ENCODE measurements at regions not wholly inside any gene's neighbourhood (a gene's known extent, or its start where the extent isn't known, plus 50 kb on each side); places are given as distances from the start of the nearest gene placed in this dataset.

DNA sequence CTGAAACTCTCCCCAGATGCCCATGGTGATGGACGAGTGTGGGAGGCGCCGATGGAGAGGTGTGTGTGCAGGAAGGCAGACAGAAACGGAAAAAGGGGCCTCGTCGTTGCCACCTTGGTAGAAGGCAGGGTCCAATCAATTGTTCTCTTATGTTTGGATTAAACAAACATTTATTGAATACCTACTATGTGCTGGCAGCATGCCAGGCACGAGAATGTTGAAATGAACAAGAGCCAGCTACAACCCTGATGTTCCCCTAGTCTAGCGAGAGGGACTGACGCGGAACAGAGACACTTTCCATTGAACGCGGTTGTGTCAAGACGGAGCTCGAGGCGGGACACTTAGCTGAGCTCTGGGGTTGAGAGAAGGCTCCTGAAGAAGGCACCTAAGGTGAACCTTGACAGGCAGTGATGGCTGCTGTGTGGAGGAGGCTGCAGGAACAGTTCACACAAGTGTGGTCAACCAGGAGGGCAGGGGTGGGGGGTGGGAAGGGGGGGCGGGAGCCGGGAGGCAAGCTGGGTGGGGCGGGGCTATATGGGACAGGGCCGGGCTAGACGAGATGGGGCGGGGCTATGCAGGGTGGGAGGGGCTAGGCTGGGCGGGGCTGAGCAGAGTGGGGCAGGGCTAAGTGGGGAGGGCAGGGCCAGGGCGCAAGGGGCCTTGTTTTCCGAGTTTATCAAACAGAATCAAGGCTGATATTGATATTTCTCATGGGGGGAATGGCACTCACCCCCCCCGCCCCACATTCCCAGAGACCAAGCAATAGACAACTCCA is 181.0 kb downstream of the GATA3 start:
- no peak for TF ChIP-seq EZH2phosphoT487 (IDR thresholded peaks at IDR 0.05; ENCODE audit: borderline replicate concordance)
- no peak for TF ChIP-seq SRF (IDR thresholded peaks at IDR 0.05; ENCODE audit: low read depth)
- TF ChIP-seq ZFX (IDR thresholded peaks at IDR 0.05): no peak
- TF ChIP-seq TCF7L2 (IDR thresholded peaks at IDR 0.05; ENCODE audit: borderline replicate concordance, extremely low read depth, insufficient read depth, insufficient read length): no peak
- TF ChIP-seq, protein P1, sequence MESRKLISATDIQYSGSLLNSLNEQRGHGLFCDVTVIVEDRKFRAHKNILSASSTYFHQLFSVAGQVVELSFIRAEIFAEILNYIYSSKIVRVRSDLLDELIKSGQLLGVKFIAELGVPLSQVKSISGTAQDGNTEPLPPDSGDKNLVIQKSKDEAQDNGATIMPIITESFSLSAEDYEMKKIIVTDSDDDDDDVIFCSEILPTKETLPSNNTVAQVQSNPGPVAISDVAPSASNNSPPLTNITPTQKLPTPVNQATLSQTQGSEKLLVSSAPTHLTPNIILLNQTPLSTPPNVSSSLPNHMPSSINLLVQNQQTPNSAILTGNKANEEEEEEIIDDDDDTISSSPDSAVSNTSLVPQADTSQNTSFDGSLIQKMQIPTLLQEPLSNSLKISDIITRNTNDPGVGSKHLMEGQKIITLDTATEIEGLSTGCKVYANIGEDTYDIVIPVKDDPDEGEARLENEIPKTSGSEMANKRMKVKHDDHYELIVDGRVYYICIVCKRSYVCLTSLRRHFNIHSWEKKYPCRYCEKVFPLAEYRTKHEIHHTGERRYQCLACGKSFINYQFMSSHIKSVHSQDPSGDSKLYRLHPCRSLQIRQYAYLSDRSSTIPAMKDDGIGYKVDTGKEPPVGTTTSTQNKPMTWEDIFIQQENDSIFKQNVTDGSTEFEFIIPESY (IDR thresholded peaks at IDR 0.05; ENCODE audit: extremely low read depth, insufficient replicate concordance, low read length): no peak
- no peak for TF ChIP-seq EZH2 (IDR thresholded peaks at IDR 0.05)
- TF ChIP-seq CEBPB (IDR thresholded peaks at IDR 0.05; ENCODE audit: low read depth): no peak
- TF ChIP-seq EGR1 (IDR thresholded peaks at IDR 0.05; ENCODE audit: low read depth): no peak
- no peak for TF ChIP-seq FOSL1 (IDR thresholded peaks at IDR 0.05; ENCODE audit: low read depth)
- no peak for TF ChIP-seq CBX3 (IDR thresholded peaks at IDR 0.05; ENCODE audit: low read depth)
- TF ChIP-seq SIN3A (IDR thresholded peaks at IDR 0.05; ENCODE audit: low read depth): no peak
- no peak for TF ChIP-seq JUND (IDR thresholded peaks at IDR 0.05)
- no peak for TF ChIP-seq POLR2A (IDR thresholded peaks at IDR 0.05; ENCODE audit: borderline replicate concordance, extremely low read depth, insufficient read depth, insufficient read length)
- Histone ChIP-seq H3K27ac (ENCODE audit: low read depth, low read length) (no peak overlapping the region), H4K20me1 (ENCODE audit: insufficient read depth) (no peaks in the 10 kb centered on the region), H3K4me1 (ENCODE audit: control insufficient read depth in 1 of 2, insufficient read depth in 2 of 2, low read length in 2 of 2) (no peaks in the 10 kb centered on the region), H3K9me2 (ENCODE audit: insufficient read depth) (no peaks in the 10 kb centered on the region), H3K36me3 (ENCODE audit: control insufficient read depth in 1 of 2, insufficient read depth in 2 of 2, low read length in 2 of 2) (no peaks in the 10 kb centered on the region), H3K4me2 (ENCODE audit: low read length) (no peak overlapping the region), H3K9ac (ENCODE audit: low read length) (no peak overlapping the region), H3K9me3 (ENCODE audit: control insufficient read depth in 1 of 2, insufficient read depth in 1 of 2, low read depth in 1 of 2, low read length in 2 of 2) (no peaks in the 10 kb centered on the region), H3K27me3 (ENCODE audit: insufficient read depth, low read length) (peaks cover 23% of the 10 kb centered on the region), H3K79me2 (ENCODE audit: insufficient read depth, low read length) (no peaks in the 10 kb centered on the region), H3K4me3 (replicated peaks in 1 of 2; ENCODE audit: low read depth in 1 of 2, low read length in 2 of 2) (no peak overlapping the region), H2AFZ (ENCODE audit: low read depth, low read length, poor library complexity, severe bottlenecking) (no peak overlapping the region)
- no TSS peak for BruUV-seq (replicated peaks)
- ChIA-PET RAD21 (ENCODE audit: low non-redundant PET in 1 of 2, low total read pairs in 2 of 2, uncharacterized antibody in 2 of 2, unreplicated experiment in 2 of 2) (no interaction called here), POLR2A (no interaction called here), CTCF (no interaction called here)
- intact Hi-C loops (cut with micrococcal nuclease): loop anchor here (5.0 kb wide), 1 partner anchor 33 kb away; no protein-coding TSS in a partner anchor
- ATAC-seq (peak; percentile 62), DNase-seq (ENCODE audit: low read depth, low spot score) (no peak)

Data from HCT116 (cell line).